ENCODE measurements at regions not wholly inside any gene's neighbourhood (a gene's known extent, or its start where the extent isn't known, plus 50 kb on each side); places are given as distances from the start of the nearest gene placed in this dataset.

DNA sequence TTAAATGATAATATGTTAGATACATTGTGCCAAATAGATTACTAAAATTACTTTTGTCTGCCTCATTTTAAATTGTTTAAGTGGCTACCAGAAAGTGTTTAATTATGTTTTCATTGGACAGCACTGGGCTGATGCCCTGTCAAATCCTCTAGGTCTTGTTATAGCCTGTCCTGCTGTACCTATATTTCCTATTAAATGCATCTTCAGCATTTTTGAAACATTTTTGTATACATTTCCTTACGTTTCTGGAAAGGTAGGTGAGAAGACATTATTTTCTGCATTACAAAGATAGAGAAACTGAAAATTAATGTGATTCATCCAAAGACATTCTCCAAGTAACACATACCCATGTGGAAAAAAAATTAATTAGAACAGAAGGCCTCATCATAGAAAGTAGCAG is 192.2 kb upstream of the HS3ST3A1 start:
- no peak overlapping the region for H3K9ac ChIP-seq (ENCODE audit: low read depth in 1 of 2, low read length in 2 of 2)
- DNase-seq (ENCODE audit: low spot score), result no peak
- H3K27ac ChIP-seq (ENCODE audit: low read depth in 1 of 2, low read length in 2 of 2), result no peak overlapping the region
- WGBS, result 84% methylated on average over 1 of the region's 1 CpG
- H3K27me3 ChIP-seq (ENCODE audit: control insufficient read depth in 4 of 4, insufficient read depth in 4 of 4, low read length in 3 of 4), result no peaks in the 10 kb centered on the region
- no peak overlapping the region for H3K4me3 ChIP-seq (ENCODE audit: low read depth in 1 of 3, low read length in 3 of 3)
- TF ChIP-seq, protein P1, sequence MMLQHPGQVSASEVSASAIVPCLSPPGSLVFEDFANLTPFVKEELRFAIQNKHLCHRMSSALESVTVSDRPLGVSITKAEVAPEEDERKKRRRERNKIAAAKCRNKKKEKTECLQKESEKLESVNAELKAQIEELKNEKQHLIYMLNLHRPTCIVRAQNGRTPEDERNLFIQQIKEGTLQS (IDR thresholded peaks at IDR 0.05), result no peak
- no peak for TF ChIP-seq JUND (IDR thresholded peaks at IDR 0.05)
- TF ChIP-seq SP1 (IDR thresholded peaks at IDR 0.05), result no peak
- TF ChIP-seq HNF4A (conservative IDR thresholded peaks at IDR 0.05), result no peak
- no peak for TF ChIP-seq YY1 (IDR thresholded peaks at IDR 0.05)
- TF ChIP-seq GABPA (IDR thresholded peaks at IDR 0.05 in 1 of 2, conservative IDR thresholded peaks at IDR 0.05 in 1 of 2), result no peak
- TF ChIP-seq, protein P2, sequence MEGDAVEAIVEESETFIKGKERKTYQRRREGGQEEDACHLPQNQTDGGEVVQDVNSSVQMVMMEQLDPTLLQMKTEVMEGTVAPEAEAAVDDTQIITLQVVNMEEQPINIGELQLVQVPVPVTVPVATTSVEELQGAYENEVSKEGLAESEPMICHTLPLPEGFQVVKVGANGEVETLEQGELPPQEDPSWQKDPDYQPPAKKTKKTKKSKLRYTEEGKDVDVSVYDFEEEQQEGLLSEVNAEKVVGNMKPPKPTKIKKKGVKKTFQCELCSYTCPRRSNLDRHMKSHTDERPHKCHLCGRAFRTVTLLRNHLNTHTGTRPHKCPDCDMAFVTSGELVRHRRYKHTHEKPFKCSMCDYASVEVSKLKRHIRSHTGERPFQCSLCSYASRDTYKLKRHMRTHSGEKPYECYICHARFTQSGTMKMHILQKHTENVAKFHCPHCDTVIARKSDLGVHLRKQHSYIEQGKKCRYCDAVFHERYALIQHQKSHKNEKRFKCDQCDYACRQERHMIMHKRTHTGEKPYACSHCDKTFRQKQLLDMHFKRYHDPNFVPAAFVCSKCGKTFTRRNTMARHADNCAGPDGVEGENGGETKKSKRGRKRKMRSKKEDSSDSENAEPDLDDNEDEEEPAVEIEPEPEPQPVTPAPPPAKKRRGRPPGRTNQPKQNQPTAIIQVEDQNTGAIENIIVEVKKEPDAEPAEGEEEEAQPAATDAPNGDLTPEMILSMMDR (IDR thresholded peaks at IDR 0.05; ENCODE audit: low read depth, low read length, missing input control), result no peak
- no peak for TF ChIP-seq EGR1 (IDR thresholded peaks at IDR 0.05; ENCODE audit: low read depth in 2 of 2)
- no peak for TF ChIP-seq NR2F2 (IDR thresholded peaks at IDR 0.05)
- TF ChIP-seq RXRA (IDR thresholded peaks at IDR 0.05), result no peak
- TF ChIP-seq HNF4G (IDR thresholded peaks at IDR 0.05), result no peak
- TF ChIP-seq, protein P3, sequence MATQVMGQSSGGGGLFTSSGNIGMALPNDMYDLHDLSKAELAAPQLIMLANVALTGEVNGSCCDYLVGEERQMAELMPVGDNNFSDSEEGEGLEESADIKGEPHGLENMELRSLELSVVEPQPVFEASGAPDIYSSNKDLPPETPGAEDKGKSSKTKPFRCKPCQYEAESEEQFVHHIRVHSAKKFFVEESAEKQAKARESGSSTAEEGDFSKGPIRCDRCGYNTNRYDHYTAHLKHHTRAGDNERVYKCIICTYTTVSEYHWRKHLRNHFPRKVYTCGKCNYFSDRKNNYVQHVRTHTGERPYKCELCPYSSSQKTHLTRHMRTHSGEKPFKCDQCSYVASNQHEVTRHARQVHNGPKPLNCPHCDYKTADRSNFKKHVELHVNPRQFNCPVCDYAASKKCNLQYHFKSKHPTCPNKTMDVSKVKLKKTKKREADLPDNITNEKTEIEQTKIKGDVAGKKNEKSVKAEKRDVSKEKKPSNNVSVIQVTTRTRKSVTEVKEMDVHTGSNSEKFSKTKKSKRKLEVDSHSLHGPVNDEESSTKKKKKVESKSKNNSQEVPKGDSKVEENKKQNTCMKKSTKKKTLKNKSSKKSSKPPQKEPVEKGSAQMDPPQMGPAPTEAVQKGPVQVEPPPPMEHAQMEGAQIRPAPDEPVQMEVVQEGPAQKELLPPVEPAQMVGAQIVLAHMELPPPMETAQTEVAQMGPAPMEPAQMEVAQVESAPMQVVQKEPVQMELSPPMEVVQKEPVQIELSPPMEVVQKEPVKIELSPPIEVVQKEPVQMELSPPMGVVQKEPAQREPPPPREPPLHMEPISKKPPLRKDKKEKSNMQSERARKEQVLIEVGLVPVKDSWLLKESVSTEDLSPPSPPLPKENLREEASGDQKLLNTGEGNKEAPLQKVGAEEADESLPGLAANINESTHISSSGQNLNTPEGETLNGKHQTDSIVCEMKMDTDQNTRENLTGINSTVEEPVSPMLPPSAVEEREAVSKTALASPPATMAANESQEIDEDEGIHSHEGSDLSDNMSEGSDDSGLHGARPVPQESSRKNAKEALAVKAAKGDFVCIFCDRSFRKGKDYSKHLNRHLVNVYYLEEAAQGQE (IDR thresholded peaks at IDR 0.05), result no peak
- TF ChIP-seq, protein P4, sequence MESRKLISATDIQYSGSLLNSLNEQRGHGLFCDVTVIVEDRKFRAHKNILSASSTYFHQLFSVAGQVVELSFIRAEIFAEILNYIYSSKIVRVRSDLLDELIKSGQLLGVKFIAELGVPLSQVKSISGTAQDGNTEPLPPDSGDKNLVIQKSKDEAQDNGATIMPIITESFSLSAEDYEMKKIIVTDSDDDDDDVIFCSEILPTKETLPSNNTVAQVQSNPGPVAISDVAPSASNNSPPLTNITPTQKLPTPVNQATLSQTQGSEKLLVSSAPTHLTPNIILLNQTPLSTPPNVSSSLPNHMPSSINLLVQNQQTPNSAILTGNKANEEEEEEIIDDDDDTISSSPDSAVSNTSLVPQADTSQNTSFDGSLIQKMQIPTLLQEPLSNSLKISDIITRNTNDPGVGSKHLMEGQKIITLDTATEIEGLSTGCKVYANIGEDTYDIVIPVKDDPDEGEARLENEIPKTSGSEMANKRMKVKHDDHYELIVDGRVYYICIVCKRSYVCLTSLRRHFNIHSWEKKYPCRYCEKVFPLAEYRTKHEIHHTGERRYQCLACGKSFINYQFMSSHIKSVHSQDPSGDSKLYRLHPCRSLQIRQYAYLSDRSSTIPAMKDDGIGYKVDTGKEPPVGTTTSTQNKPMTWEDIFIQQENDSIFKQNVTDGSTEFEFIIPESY (IDR thresholded peaks at IDR 0.05), result no peak
- TF ChIP-seq FOXA2 (IDR thresholded peaks at IDR 0.05), result no peak
- TF ChIP-seq TAF1 (conservative IDR thresholded peaks at IDR 0.05), result no peak
- no peaks in the 10 kb centered on the region for H3K9me3 ChIP-seq (ENCODE audit: control insufficient read depth in 4 of 4, low read length in 3 of 4)
- H3K4me1 ChIP-seq (ENCODE audit: control insufficient read depth in 4 of 4, insufficient read depth in 4 of 4, low read length in 3 of 4), result no peaks in the 10 kb centered on the region
- no peaks in the 10 kb centered on the region for H3K36me3 ChIP-seq (ENCODE audit: control insufficient read depth in 4 of 4, insufficient read depth in 3 of 4, low read depth in 1 of 4, low read length in 3 of 4)

DNA sequence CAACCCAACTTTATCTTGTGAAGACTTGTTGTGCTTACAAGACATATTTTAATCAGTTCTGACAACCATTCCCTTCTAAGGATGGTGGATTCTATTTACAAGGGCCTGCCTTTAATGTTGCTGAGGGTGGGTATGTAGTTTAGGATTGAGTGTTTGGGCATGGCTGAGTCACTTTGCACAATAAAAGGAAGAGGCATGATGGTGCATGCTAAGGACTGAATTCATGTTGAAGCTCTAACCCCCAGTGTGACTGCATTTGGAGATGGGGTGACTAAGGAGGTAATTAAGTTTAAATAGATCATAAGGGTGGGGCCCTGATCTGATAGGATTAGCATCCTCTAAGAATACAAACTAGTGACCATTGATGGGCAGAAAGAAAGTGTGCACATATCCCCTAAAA is 196.1 kb upstream of the HS3ST3A1 start:
- no peak overlapping the region for H3K27ac ChIP-seq (ENCODE audit: low read depth in 1 of 2, low read length in 2 of 2)
- TF ChIP-seq RAD21 (IDR thresholded peaks at IDR 0.05) (no peak), FOXA1 (IDR thresholded peaks at IDR 0.05) (no peak), FOXA2 (IDR thresholded peaks at IDR 0.05) (no peak), HNF4G (IDR thresholded peaks at IDR 0.05) (no peak), NR2F2 (IDR thresholded peaks at IDR 0.05) (no peak), EGR1 (IDR thresholded peaks at IDR 0.05; ENCODE audit: low read depth in 2 of 2) (no peak), YY1 (IDR thresholded peaks at IDR 0.05) (no peak), RXRA (IDR thresholded peaks at IDR 0.05) (no peak)
- TF ChIP-seq, protein P5, sequence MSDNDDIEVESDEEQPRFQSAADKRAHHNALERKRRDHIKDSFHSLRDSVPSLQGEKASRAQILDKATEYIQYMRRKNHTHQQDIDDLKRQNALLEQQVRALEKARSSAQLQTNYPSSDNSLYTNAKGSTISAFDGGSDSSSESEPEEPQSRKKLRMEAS (IDR thresholded peaks at IDR 0.05), result no peak
- TF ChIP-seq, protein P2 (IDR thresholded peaks at IDR 0.05; ENCODE audit: low read depth, low read length, missing input control), result no peak
- TF ChIP-seq, protein P1 (IDR thresholded peaks at IDR 0.05), result no peak
- TF ChIP-seq, protein P4 (IDR thresholded peaks at IDR 0.05), result no peak

More for the DNA sequence above, 196.1 kb upstream of the HS3ST3A1 start:
- Histone ChIP-seq H3K36me3 (ENCODE audit: control insufficient read depth in 4 of 4, insufficient read depth in 3 of 4, low read depth in 1 of 4, low read length in 3 of 4) (no peaks in the 10 kb centered on the region), H3K9me3 (ENCODE audit: control insufficient read depth in 4 of 4, low read length in 3 of 4) (no peaks in the 10 kb centered on the region), H3K4me1 (ENCODE audit: control insufficient read depth in 4 of 4, insufficient read depth in 4 of 4, low read length in 3 of 4) (no peaks in the 10 kb centered on the region), H3K4me3 (ENCODE audit: low read depth in 1 of 3, low read length in 3 of 3) (no peak overlapping the region), H3K27me3 (ENCODE audit: control insufficient read depth in 4 of 4, insufficient read depth in 4 of 4, low read length in 3 of 4) (no peaks in the 10 kb centered on the region), H3K9ac (ENCODE audit: low read depth in 1 of 2, low read length in 2 of 2) (no peak overlapping the region)
- DNase-seq (ENCODE audit: low spot score), result no peak
